GM21529 (cell line): ENCODE measurements at regions not wholly inside any gene's neighbourhood (a gene's known extent, or its start where the extent isn't known, plus 50 kb on each side); places are given as distances from the start of the nearest gene placed in this dataset.
"Not testable (repeated sequence)": the region's sequence is repeated elsewhere in the genome, so short reads cannot be mapped to it uniquely, and the experiment has no call there.

Experiments used
- ATAC-seq: cut with Tn5 transposase; IDR thresholded peaks from one replicate; pipeline ENCODE4 v1.9.1; 2021; ENCODE audit not compliant: unreplicated experiment

DNA sequence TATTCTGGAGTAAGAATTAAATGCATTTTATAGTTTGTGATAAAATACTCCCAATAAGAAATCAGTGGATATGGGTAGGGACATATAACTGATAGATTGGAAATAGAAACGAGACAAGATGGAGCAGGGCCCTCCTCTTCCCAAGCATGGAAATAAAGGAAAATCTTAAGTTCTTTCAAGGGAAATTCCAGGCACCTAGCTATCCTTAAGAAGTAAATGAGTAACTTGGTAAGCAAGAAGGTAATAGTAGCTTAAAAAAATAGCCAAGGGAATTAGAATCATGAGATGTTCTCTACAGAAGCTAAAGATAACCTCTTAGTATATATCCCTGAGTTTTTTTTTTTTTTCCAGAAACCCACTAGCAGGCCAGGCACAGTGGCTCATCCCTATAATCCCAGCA, 105.5 kb upstream of the FAM3C start:
- ATAC-seq, result no peak

DNA sequence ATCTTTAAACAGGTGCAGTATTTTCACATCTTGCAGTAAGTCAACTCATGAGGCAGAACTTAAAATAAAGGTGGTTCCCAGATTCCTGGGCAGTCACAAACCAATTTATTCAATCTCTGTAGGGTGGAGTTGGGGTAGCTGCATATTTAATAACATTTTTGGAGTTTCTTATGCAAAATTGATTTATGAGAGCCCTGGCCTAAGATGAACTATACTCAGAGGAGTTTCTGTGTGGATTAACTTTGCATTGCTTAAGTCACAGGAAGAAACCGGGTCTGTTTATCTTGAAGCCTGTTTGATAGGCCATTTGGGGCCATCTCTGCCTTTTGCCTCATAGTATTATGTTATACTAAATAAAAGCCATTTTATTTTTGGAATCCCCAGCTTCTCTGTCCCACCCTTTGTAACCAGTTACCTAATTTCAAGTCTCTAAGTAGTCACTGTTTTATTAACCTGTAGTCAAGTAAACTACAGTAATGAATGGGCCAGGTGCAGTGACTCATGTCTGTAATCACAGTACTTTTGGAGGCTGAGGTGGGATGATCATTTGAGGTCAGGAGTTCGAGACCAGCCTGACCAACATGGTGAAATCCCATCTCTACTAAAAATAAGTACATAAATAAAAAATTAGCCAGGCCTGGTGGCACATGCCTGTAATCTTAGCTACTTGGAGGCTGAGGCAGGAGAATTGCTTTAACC, 104.4 kb upstream of the FAM3C start:
- ATAC-seq, result no peak

DNA sequence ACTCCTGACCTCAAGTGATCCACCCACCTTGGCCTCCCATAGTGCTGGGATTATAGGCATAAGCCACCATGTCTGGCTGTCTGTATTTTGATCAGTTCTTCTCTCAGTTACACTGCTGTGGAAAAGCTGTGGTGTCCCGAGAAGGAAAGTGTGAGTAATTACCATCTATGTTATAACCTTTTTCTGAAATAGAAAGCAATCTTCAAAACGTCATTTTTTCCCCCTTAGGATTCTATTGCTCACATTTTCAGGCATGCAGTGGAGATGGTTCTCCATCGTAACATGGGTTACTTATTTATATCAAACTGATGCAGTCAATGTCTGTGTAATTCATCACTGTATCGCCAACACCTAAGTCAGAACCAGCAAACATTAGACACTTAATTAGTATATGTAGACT, 103.5 kb upstream of the FAM3C start:
- ATAC-seq, result no peak

GRCh38 chr7:121498816-121499215, 102.7 kb upstream of the FAM3C start:
- no peak for ATAC-seq

DNA sequence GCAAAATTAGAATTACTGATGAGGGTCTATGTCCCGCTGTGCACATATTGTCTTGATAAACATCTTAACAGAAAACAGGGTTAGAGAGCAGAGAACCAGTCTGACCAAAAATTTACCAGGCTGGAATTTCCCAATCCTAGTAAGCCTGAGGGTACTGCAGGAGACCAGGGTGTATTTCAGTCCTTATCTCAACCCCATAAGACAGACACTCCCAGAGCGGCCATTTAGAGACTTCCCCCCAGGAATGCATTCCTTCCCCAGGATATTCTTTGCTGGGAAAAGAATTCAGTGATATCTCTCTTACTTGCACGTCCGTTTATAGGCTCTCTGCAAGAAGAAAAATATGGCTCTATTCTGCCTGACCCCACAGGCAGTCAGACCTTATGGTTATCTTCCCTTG, 101.4 kb upstream of the FAM3C start:
- not testable (repeated sequence) for ATAC-seq

- no peak for ATAC-seq
Measured at GRCh38 chr7:121494516-121494915, 98.4 kb upstream of the FAM3C start.

GRCh38 chr7:121493553-121493952, 97.4 kb upstream of the FAM3C start:
- no peak for ATAC-seq

- ATAC-seq, result no peak
Measured at GRCh38 chr7:121490309-121490708, 94.2 kb upstream of the FAM3C start.

GRCh38 chr7:121489440-121489839, 93.3 kb upstream of the FAM3C start:
- no peak for ATAC-seq

GRCh38 chr7:121488111-121488650, 92.1 kb upstream of the FAM3C start:
- ATAC-seq, result no peak

DNA sequence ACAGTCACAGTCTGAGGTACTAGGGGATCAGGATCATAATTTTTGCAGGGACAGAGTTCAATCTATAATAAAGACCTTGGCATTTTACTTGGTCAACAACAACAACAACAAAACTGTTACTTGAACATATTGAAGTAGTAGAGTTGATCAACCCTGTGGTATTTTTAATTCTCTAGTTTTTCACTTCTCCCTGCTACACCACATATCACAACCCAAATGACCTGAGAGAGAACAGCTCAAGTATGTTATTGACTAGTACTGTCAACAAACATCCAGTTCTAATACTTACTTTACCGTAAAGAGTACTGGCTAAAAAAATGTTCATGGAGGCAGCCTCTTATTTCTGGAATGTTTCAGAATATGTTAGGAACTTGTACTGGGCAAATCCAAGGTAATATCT, 90.5 kb upstream of the FAM3C start:
- no peak for ATAC-seq

DNA sequence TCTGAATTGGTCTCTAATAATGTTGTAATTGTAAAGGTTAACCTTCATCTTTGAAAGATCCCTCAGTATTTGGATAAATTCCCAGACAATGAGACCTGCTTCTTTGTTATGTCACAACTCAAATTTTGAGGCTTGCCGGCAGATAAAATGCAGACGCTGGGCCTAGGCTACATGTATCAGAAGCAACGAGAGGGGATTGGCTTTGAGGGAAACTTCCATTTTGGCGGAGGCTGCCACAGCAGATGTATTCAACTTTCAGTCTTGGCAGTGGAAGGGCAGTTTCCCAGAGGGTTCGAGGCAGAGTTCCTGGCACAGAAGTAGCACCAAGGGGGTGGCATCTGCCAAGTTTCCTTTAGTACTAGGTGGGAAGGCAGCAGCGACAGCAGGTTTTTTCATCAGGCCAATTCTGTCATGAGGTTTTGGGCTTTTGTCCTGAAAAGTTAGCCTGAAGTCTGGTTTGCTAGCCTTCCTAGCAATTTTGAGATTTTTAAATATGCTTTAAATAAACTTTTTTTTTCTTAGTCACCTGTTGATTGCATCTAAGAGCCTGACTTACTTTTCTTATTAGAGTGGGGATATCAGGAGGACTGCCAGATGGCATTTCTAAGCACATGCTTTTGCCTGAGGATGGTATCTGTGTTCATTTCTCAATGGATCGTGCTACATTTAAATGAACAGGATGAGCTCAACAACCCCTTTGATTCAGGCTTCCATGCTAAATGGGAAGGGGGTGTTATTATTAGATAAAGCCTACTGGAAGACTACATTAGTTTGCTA, 89.5 kb upstream of the FAM3C start:
- ATAC-seq, result no peak

DNA sequence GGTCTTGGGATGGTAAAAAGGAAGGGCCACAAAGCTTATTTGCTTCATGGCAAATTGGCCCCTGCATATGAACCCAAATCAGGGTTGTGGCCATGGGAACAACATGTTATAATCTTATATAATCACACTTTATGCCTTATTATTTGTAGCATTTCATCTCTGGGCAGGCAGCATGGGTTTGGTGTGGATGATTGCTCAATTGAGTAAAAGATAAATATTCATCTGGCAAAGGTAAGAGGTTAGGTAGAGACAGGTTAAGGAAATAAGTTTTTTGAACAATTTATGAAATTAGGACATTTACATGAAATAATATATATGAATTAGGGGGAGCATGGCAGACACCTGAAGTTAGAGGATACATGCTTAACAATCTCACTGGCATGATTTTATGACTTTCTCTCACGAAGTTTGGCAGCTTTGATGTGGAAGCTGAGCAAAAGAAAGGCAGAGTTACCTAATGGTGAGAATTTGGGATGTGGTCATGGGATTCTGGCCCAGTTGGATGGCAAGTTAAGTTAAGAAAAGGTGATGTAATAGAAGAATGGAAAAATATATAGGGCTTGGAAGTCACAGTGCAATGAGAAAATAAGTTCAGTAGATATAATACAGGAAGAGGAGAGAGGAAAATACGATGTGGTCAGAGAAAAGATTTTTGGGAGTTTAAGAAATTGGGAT, 88.1 kb upstream of the FAM3C start:
- ATAC-seq, result no peak

- no peak for ATAC-seq
Measured at GRCh38 chr7:121480566-121481335, 84.6 kb upstream of the FAM3C start.

DNA sequence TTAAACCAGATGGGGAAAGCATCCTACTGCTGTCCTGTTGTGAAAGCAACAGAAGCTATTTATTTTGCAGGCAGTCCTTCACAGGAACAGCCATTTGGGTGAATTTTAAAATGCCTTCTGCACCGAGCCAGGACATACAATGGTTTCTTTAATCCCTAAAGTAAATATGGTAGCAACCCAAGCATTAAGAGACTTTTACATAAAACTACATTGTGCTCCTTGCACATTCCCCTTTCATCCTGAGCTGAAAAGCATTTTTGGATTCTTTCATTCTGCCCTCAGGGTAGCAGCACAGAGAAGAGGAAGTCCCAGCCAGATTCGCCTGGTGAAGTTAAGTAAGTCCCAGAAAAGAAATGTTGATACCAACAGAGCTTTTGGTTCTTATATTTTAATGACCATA, 84.0 kb upstream of the FAM3C start:
- no peak for ATAC-seq

DNA sequence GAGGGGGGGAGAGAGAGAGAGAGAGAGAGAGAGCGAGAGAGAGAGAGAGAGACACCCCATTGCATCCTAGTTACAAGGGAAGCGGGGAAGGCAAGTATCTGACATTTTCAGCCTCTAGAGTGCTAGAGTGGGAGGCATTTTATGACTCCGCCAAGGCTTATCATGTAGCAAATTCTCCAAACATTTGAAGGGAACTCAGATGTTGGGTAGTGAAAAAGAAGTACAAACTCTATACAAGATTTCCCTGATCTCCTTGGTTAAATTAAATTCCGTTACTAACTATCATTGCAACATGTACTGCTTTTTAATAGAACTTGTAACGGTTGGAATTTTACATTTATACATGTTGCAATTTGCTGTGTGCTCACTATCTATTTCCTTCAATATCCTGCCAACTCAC, 83.4 kb upstream of the FAM3C start:
- no peak for ATAC-seq

- no peak for ATAC-seq
Measured at GRCh38 chr7:121475806-121476205, 79.7 kb upstream of the FAM3C start.

DNA sequence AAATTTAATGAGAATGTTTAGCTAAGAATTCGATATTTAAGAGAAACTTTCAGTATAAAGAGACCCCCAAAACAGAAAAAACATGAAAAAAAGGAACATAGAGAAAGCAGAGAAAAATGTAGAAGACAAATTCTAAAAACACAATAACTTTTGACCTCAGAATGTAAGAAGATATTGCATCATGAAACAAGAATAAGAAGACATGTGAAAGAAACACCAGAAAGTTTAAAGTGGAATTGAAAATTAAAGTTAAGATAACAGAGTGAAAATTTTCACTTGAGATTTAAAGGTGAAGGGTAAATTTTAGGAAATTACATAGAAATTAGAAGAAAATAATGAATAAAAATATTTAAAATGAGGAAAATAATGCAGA, 78.2 kb upstream of the FAM3C start:
- no peak for ATAC-seq

- ATAC-seq, result no peak
Measured at GRCh38 chr7:121473645-121474300, 77.7 kb upstream of the FAM3C start.

GRCh38 chr7:121466455-121466854, 70.3 kb upstream of the FAM3C start:
- no peak for ATAC-seq

DNA sequence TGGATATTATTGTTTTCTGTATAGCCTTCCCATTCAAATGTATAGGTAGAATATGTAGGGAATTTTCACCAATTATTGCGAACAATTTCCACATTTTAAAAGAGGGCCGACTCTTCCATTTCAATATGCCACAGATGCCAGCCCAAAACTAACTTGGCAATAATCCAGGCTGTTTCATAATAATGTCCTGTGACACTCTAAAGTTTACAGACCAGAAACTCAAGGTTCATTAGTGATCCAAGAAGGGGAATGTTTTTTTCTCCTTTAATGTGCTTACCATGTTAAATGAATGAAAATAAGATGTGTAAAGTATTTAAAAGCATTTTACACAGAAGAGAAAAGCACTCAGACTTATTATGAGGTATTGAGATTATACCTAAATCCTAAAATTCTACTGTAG, 63.0 kb upstream of the FAM3C start:
- ATAC-seq, result no peak
